OCI-M2 (cell line): ENCODE measurements at regions not wholly inside any gene's neighbourhood (a gene's known extent, or its start where the extent isn't known, plus 50 kb on each side); places are given as distances from the start of the nearest gene placed in this dataset.
A peak's percentile ranks its signal among the peaks of the same experiment; 100 is the strongest.

ENCODE experiments used
- DNase-seq: peaks from one replicate; lab custom pipeline; 2025; ENCODE audit not compliant: unreplicated experiment; lab: John Stamatoyannopoulos, UW

DNA sequence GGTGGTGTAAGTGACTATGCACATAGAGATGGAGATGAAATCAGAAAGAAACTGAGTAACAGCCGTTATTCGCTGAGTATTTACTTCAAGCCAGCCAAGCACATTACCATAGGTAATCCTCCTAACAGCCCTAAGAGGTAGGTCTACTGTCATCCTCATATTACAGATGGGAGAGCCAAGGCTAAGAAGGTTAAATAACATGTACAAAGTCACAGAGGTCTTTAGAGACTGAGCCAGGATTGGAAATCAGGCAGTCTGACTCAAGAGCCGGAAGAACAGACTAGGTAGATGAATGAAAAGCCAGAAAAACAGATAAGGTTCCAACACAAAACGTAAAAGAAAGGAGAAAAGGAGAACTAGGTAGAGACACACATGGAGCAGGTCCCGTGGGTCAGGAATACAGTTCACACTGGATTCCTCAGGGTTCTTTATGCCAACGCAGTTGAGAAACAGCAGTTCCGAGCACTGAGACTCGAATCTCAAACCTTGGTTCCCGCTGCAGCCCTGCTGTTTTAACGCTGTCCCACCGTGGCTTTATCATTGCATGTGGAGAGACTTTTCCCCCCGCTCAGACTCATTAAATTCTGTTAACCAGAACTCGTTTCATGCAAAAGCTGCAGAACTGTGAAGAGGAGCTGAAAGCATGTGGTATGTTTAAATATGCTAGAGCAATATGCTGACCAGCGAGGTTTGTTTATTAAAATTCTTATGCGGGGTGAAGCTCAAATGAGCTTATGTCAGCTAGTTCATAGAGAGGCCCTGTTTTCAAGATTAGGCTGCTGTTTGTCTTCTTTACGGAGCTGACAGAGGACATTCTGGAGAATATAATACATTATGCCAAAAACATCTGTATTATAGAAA is 537.9 kb downstream of the CD83 start:
- DNase-seq, result no peak

DNA sequence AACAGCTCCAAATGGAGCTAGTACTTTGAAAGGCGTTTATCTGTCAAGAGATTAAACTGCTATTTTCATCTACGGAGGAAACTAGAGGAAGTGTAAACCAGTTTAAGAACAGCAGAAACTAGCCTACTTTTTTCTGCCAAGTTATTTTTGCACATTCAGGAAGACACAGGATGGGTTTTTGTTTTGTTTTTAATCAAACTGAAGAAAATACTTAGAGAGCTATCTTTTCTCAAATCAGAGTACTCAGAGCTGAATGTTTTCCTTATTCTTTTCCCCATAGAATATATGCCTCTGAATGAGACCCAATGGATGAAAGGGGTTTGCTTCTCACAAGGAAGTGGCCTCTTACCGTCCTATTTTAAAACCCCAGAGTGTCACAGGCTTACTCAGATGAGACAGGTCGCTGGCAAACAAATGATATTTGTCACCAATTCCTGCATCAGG is 538.5 kb downstream of the CD83 start:
- DNase-seq, result no peak

DNA sequence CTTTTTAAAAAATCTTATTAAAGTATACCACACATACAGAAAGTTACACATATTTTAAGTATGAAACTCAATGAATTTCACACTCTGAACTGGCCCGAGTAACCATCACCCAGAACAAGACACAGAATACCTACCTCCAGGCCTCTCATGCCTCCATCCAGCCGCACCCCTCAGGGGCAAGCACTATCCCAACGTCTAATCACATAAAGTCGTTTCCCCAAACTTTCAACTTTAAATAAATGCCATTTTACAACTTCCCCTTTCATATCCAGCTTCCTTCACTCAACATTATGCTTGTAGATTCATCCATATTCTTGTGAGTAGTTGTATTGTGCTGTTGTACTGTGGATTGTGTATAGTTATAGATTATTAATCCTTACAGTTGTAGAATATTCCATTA is 539.1 kb downstream of the CD83 start:
- DNase-seq, result no peak

DNA sequence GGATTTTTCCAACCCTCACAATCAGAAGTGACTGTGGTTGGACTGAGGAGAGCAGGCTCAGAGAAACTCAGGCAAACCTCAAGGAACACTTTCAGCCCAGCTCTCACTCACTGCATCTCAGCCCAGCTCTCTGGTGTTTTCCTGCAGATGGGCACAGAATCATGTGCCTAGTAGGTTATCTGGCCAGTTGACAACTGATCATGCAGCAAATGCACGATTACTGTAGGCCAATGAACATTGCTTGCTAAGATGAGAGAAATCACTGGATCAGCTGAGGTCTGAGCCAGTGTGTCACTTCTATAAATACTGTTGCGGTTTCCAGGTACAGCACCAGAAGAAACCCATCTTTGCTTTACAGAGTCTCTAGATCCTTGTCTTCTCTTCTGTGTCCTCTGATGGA is 540.5 kb downstream of the CD83 start:
- DNase-seq, result no peak

DNA sequence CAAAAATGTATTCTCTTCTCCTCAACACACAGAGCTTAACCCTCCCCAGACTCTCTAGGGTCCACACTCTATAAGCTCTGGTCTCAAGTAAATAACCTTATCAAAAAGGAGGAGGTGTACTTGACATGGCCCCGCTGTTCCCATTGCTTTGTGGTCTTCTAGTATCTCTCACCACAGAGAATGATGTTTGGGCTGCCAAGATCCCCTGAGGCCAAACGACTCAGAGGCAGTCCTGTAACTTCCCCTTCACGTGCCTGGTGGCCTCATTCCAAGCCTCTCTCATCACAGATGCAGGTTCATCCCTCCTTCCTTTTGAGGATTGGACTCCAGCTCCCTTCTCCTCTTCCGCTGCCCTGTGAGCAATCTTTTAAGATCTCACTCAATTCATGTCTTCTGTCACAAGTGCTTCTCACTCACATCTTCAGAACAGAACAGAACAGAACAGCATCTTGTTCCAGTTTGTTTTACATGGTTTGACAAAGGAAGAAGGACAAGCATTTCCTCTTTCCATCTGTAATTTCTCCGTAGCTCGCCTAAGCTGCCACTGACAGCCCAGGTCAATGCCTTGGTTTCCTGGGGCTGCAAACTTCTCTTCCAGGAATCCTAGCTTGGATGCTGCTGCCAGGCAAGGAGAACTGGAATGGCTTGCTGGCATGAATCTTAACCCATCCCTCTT is 541.5 kb downstream of the CD83 start:
- DNase-seq, result peak; percentile 45

DNA sequence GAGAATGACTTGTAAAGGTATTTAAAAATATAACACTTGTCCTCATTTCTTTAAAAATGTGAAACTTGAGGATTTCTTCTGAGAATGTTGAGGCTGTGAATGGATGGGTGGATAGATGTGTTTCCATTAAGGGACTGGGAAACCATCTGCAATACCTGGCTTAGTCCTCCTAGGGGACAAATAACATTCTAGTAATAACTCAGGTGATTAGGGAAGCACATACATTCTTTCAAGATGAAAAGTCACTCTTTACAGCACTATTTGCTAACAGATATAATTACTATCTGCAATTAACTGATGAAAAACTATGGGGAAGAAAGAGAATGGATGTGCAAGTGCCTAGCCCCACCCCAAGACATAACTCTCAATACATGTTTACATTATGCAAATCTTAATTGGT is 542.3 kb downstream of the CD83 start:
- no peak for DNase-seq

DNA sequence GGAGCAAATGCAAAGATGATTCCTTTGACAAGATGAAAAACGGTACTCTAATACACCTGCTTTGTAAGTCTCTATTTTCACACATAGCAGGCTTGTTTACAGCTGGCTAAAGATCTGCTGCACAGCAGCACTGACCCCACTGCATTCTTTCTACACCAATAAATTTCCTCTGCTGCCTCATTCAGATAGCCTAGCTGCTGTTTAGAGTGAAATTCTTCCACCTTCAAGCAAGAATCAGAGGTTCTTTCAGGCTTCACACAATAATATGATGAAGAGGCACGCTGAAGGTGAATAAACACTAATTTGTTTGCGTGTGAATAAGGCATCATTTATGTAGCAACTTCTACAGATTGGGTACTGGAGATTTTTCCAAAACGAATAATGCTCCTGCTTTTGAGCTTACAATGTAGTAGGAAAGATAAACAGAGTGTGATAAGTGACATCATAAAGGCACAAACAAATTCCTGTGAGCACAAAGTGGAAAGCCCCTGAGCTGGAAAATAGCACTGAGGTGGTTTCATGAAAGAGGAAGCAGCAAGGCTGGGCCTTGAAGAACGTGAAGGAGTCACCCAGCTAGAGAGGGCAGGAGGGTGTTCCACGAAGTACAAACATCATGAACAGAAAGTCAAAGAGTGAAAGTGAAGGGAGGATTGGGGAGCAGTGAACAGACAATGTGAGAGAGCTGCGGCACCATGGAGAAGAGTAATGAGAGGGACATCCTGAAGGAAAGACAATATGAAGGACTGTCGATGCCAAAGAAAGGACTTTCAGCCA is 543.4 kb downstream of the CD83 start:
- no peak for DNase-seq

DNA sequence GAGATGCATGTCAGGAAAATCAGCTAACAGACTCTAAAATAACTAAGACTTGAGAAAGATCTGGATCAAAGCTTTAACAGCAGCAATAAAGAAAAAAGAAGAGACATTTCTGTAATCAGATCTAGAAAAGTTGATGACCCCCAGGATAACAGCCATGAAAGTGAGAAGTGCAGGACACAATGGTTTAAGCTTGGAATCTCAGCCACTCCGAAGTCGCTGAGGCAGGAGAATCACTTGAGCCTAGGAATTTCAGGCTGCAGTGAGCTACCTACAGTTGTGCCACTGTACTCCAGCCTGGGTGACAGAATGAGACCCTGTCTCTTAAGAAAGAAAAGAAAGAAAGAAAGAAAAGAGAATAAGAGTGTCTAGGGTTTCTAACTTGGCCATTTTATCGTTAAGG is 544.1 kb downstream of the CD83 start:
- DNase-seq, result no peak

DNA sequence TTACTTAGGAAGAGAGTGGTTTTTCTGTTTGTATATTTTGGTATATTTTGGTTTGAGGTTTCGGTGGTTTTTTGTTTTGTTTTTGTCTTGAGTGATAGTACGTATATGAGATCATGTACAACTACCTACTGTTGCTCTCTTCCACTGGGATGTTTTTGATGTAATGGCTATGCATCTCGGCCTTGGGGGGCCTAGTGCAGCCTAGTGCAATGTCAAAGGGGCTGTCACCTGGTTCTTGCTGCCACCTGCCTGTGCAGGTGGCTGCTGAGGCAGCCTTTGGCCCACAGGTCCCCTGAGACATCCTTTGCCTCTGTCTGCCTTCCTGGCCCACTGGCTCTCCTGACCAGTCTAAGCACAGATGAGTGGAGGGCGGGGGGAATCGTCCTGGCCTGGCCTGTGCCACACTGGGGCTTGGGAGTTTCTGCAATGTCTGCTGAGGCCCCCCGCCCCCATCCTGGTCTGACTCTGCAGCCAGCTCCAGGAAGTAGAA is 546.6 kb downstream of the CD83 start:
- DNase-seq, result no peak

DNA sequence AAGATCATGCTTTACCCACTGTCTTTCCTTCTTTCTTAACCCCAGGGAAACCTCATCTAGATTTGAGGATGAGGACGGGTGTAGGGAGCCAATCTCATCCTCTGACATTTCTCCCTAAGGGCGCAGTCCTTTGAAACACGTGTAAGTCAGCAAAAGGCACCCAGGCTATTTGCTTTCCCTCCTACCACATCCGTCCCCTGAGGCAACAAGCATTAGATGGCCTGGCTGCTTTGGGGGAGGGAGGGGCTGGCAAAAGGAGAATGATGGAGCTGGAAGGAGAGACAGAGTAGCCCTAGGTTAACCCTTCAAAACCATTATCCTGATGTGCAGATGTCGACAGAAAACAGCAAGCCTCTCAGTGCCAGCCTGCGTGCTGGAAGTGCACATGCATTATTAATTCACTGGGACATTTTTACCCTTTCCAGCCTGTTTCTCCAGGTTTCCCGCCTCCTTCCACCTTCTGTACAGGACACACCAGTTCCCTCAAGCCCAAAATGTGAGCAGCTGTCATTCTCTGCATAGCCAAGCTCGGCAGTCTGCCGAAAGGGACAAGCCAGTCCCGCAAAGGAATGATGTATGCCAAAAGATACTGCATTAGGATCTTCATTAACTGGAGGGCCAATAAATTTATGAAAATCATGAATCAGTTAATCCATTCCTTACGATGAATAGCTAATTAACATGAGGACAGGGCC is 547.2 kb downstream of the CD83 start:
- DNase-seq, result no peak

DNA sequence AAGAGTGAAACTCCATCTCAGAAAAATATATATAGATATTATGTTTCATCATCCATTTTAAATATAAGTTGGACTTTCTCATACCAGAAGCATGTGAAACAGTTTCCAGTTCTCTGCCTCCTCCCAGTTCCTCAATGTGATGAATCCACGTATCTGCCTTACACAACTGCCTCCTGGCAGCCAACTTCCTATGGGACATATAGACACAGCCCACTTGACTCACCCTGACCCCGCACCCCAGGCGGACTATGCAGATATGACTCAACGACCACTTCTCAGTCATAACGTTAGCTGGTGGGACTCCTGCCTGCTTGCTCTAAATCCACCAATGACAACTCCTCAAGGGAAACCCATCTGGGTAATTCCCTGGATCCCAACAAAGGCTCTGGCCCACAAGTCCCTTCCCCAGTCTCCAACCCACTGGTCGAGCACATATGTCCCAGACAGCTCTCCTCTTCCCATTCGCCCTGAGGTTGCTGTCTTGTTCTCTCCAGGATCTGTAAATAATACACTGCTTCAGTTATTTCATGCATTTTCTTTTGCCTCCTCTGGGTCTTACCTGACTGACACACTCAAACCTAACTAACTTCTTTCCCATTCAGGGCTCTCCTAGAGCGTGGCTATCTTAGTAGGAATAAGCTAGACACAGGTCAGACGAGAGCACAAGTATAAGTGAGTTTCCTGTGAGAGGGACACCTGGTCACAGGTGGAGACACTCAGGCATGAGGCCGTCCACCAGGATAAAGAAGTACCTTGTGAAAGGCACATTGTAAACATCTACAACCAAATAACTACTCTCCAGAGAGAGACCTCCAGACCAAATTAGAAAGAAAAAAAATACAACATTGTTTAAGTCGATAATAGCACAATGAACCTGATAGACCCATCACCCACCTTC is 548.5 kb downstream of the CD83 start:
- DNase-seq, result no peak

DNA sequence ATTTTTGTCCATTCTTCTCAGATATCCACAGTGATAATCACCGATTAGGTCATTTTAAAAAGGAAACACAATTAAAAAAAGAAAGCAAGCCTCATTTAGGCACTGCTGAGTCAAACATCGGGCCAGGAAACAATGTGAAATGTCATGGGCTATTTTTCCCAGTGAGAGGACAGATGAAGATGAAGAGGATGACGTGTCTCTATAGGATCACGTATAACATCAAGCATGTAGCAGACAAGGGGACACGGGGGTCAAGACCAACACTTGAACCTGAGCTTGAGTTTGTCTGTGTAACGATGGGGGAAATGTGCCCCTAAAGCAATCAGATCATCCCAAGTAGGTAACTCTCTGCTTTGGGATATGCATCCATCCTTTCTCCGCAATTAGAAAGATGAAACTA is 553.2 kb downstream of the CD83 start:
- DNase-seq, result no peak

DNA sequence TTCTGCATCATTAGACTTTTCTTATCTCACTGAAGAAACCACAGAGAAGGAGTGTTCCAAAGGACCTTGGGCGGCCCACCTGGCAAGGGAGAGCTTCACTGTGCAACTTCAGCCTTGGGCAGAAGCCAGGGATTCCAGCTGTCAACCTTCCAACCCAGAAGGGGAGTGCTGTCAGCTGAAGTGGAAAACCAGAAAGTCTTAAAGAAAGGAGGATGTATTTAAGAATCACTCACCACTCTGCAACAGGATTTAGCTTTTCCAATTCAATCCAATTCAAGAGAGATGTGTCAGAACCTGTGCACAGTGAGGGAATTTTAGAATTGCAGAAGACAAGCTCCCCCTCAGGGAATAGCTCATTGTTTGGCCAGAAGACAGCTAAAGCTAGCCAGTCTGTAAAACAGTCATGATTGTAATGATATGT is 553.7 kb downstream of the CD83 start:
- DNase-seq, result no peak

DNA sequence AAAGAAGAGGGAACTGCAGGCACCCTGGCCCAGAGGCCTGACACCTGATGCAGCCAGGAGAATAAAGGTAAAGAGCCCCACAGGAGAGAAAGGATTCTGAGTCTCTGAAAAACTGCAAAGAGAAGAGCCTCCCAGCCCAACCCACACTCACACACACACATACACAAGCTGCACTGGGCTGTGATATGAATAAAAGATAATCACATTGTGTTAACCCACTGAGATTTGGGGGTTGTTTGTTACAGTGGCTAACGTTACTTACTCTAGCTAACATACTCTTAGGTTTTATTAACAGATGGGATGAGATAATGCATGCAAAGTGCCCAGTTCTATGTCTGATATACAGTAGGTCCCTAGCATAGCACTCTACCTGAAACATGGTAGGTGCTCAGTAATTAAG is 554.4 kb downstream of the CD83 start:
- no peak for DNase-seq

DNA sequence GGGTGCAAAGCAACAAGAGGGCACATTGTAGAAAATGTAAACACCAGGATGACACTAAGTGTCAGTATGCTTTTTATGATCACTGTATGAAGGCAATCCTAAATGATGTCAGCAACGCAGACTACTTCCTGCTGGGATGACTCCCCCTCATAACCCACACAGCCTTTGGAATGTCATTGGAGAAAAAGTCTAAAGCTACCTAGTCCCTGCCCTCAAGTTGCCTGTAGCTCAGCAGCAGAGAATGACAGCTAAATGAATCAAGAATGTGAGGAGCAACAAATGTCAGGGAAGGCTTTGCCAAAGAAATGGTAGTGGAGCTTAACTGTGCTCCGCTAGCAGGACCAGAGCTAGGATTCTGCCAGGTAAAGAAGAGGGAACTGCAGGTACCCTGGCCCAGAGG is 555.6 kb downstream of the CD83 start:
- DNase-seq, result no peak

DNA sequence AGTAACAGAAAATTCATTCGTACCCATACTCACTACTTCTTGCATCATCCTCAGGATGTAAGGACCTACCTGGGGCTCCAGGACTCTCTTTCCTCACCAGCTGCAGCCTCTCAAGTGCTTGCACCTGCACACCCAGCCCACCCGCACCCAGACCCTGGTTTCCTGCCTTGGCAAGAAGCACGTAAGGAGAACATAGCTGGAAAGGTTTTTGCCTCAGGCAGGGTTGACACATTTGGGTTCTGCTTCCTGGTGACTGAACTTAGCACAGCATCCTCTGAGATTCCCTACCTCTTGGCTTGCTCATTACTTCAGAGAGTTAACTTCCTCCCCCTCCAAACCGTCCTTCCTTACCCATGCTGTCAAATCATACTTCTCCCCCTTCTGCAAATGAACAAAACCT is 556.9 kb downstream of the CD83 start:
- no peak for DNase-seq

DNA sequence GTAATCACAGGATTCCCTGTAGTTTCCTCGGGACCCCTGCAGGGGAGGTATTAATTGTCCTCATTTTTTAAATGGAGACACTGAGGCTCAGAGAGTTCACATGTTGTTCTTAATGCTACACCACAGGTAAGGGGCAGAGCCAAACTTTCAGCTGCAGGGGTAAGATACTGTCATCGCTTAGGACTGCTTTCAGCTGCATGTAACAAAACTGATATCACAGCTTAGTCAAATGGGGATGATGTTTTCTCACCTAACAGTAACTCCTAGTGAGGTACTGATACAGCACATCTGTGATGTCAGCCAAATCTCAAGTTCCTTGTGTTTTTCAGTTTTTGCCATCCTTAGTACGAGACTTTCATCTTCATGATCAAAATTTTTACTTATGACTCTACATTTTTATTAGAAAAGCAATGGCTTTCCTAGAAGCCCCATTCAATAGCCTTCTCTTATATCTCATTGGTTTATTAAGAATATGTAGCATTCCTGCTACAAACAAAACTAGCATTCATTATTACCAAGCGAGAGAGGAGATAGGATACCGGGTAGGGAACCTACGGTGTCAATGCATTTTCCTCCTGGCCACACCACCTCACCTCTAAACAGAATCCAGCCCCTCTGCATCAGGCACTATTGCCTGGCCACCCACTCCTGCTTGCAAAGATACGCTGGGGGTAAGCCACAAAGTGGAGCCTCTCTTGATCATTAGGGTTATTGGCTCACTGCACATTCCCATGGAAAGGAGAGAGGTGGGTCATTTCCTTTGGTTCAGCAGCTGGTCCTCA is 557.5 kb downstream of the CD83 start:
- DNase-seq, result no peak

DNA sequence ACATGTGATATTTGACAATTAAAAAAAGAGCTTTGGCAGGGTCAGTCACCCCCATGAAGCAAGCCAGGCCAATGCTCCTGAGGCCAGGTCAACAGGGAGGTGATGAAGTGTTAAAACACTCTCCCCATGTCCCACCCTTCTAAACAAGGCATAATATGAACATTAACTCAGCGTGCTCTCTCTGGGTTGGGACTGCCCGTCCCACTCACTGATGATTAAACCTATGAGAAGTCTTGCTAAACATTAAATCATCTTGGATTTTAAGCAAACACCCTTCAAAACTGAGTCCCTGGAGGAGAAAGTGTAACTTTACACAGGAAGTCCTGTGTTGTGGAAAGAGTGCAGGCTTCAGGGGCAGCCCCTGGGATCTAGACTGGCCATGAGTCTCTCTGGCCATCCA is 558.5 kb downstream of the CD83 start:
- DNase-seq, result no peak
